SK-N-SH treated with all-trans-retinoic acid at 6 μM for 48 hours (cell line): ENCODE measurements at regions not wholly inside any gene's neighbourhood (a gene's known extent, or its start where the extent isn't known, plus 50 kb on each side); places are given as distances from the start of the nearest gene placed in this dataset.

ENCODE experiments used
- PPARA ChIP-seq: fragments of 250-450 bp; sonication (Bioruptor Pico); IDR thresholded peaks from 2 replicates; pipeline ENCODE4 v1.5.0; 2020; ENCODE audit warnings: mild to moderate bottlenecking, borderline replicate concordance
- RARB ChIP-seq: fragments of 250-450 bp; sonication (Bioruptor Pico); IDR thresholded peaks from 2 replicates; pipeline ENCODE4 v1.8.0; 2021; ENCODE audit warnings: mild to moderate bottlenecking, moderate library complexity
- TOX ChIP-seq: fragments of 250-450 bp; sonication (Bioruptor Pico); IDR thresholded peaks from 2 replicates; pipeline ENCODE4 v1.8.0; 2021; ENCODE audit warnings: mild to moderate bottlenecking, moderate library complexity, borderline replicate concordance

DNA sequence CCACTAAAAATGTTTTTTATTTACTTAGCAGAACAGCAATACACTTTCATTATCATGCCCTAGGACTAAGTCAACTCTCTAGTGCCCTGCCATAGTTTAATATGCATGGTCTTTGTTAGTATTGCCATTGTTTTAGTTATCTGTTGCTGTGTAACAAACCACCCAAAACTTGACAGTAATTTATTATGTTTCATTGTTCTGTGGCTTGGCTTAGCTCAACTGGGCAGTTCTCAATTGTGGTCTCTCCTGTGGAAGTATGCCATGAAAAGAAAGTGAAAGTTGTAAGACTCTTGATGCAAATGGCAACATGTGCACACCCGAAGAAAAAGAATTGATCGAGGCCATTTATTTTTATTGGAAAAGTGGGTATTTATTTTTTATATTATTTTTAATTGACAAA is 206.3 kb upstream of the KCTD3 start:
- TF ChIP-seq PPARA (CRISPR knock-in tag): no peak
- TF ChIP-seq RARB (CRISPR knock-in tag): no peak
- no peak for TF ChIP-seq TOX (CRISPR knock-in tag)
